Smooth muscle cell (in vitro differentiated cells): ENCODE measurements at regions not wholly inside any gene's neighbourhood (a gene's known extent, or its start where the extent isn't known, plus 50 kb on each side); places are given as distances from the start of the nearest gene placed in this dataset.

ENCODE experiments used
- DNase-seq: peaks from one replicate; lab custom pipeline; 2025; ENCODE audit not compliant: unreplicated experiment; lab: John Stamatoyannopoulos, UW
- H2AFZ ChIP-seq: fragments of 200-600 bp; sonication (generic); 2 replicates; pipeline ENCODE4 v1.6.0; 2016; ENCODE audit warnings: antibody characterized with exemption, low read depth, mild to moderate bottlenecking
- H3F3A ChIP-seq: fragments of 200-600 bp; sonication (generic); 2 replicates; pipeline ENCODE4 v1.6.0; 2017; ENCODE audit warnings: antibody characterized with exemption, low read depth
- H3K27ac ChIP-seq: fragments of 200-600 bp; sonication (generic); 2 replicates; pipeline ENCODE4 v1.5.1; 2016; ENCODE audit warnings: low read depth, mild to moderate bottlenecking
- H3K27me3 ChIP-seq: fragments of 200-600 bp; sonication (generic); 2 replicates; pipeline ENCODE4 v1.6.1; 2016; ENCODE audit warnings: low read depth, mild to moderate bottlenecking
- H3K36me3 ChIP-seq: fragments of 200-600 bp; sonication (generic); 2 replicates; pipeline ENCODE4 v1.5.1; 2016; ENCODE audit warnings: low read depth
- H3K4me1 ChIP-seq: fragments of 200-600 bp; sonication (generic); 2 replicates; pipeline ENCODE4 v1.5.1; 2016; ENCODE audit warnings: low read depth
- H3K4me2 ChIP-seq: fragments of 200-600 bp; sonication (generic); 2 replicates; pipeline ENCODE4 v1.6.0; 2016; ENCODE audit warnings: mild to moderate bottlenecking
- H3K4me3 ChIP-seq: fragments of 200-600 bp; sonication (generic); 2 replicates; pipeline ENCODE4 v1.5.1; 2016; ENCODE audit warnings: mild to moderate bottlenecking
- H3K79me2 ChIP-seq: fragments of 200-600 bp; sonication (generic); 2 replicates; pipeline ENCODE4 v1.6.0; 2016; ENCODE audit warnings: low read depth, mild to moderate bottlenecking
- H3K9ac ChIP-seq: fragments of 200-600 bp; sonication (generic); 2 replicates; pipeline ENCODE4 v1.6.0; 2016; ENCODE audit warnings: low read depth
- H3K9me3 ChIP-seq: fragments of 200-600 bp; sonication (generic); replicated peaks from 2 replicates; pipeline ENCODE4 v1.5.1; 2016; ENCODE audit warnings: low read depth
- H4K20me1 ChIP-seq: fragments of 200-600 bp; sonication (generic); 2 replicates; pipeline ENCODE4 v1.6.0; 2016; ENCODE audit warnings: low read depth
- WGBS: methylation state at CpG from one replicate; pipeline ENCODE4 v1.1.7; 2016; ENCODE audit warnings: low lambda C conversion rate; 5-methylcytosine and 5-hydroxymethylcytosine counted together
- TF ChIP-seq, protein P1 (sequence below): fragments of 200-600 bp; sonication (generic); IDR thresholded peaks from 2 replicates; pipeline ENCODE4 v1.5.1; 2017; ENCODE audit warnings: borderline replicate concordance, mild to moderate bottlenecking, antibody characterized with exemption; ENCODE audit not compliant: insufficient read depth, poor library complexity, severe bottlenecking

DNA sequence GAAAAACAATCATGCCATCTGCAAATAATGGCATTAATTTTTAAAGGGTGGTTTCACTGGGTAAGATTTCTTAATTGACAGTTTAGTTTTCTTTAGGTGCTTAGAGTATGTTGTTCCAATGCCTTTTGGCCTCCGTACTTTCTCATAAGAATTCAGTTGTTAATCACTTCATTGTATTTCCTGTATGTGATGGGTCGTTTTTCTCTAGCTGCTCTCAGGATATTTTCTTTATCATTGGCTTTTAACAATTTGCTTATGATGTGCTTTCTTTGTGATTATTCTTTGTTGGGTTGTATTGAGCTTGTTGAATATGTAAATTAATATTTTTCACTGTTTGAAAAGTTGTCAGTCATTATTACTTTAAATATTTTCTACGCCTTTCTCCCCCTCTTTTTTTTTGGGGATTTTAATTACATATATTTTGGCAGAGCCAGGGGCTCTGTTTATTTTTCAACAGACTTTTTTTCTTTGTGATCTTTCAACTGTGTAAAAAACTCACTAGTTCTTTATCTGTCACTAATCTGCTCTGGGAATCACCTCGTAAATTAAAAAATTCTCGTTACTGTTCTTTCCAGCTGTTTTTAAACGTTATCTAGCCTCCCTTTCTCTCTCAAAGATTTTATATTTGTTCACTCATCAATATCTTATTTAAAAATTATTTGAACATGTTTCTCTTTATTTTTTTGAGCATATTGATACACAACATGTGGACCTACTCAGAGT is 56.2 kb upstream of the IL1R1 start:
- TF ChIP-seq, protein P1, sequence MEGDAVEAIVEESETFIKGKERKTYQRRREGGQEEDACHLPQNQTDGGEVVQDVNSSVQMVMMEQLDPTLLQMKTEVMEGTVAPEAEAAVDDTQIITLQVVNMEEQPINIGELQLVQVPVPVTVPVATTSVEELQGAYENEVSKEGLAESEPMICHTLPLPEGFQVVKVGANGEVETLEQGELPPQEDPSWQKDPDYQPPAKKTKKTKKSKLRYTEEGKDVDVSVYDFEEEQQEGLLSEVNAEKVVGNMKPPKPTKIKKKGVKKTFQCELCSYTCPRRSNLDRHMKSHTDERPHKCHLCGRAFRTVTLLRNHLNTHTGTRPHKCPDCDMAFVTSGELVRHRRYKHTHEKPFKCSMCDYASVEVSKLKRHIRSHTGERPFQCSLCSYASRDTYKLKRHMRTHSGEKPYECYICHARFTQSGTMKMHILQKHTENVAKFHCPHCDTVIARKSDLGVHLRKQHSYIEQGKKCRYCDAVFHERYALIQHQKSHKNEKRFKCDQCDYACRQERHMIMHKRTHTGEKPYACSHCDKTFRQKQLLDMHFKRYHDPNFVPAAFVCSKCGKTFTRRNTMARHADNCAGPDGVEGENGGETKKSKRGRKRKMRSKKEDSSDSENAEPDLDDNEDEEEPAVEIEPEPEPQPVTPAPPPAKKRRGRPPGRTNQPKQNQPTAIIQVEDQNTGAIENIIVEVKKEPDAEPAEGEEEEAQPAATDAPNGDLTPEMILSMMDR, result no peak
- no peak for DNase-seq
- WGBS, result 47% methylated on average over 6 of the region's 6 CpGs

DNA sequence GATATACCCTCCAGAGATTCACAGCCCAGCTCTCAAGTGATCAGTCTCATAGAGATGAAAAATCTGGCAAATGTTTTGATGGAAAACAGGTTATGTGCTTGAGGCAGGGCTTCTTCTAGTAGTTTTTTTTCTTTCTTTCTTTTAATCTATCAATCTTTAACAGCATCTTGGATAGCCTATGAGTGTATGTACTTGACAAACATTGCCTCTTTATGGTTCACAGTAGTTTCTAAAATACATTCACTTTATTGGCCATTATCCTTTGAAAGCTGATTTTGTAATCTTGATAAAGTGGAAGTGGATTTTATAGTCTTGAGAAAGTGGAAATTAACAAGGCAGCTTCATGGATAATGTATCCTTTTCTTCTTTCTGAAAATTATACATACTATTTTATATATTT is 51.4 kb upstream of the IL1R1 start:
- no peaks in the 10 kb centered on the region for H3K79me2 ChIP-seq
- no peak overlapping the region for H3K4me3 ChIP-seq
- no peak overlapping the region for H3K27ac ChIP-seq
- H3F3A ChIP-seq, result peaks cover 7% of the 10 kb centered on the region
- no peaks in the 10 kb centered on the region for H3K4me1 ChIP-seq
- no peaks in the 10 kb centered on the region for H3K36me3 ChIP-seq
- no peak overlapping the region for H3K9ac ChIP-seq
- H3K27me3 ChIP-seq, result no peaks in the 10 kb centered on the region
- no peaks in the 10 kb centered on the region for H3K9me3 ChIP-seq
- H2AFZ ChIP-seq, result no peak overlapping the region
- TF ChIP-seq, protein P1, result no peak
- no peak overlapping the region for H3K4me2 ChIP-seq
- no peak for DNase-seq
- no peaks in the 10 kb centered on the region for H4K20me1 ChIP-seq

More for the DNA sequence above, 56.2 kb upstream of the IL1R1 start:
- no peaks in the 10 kb centered on the region for H4K20me1 ChIP-seq
- H3K9me3 ChIP-seq, result no peaks in the 10 kb centered on the region
- H3K4me2 ChIP-seq, result no peak overlapping the region
- H3K79me2 ChIP-seq, result no peaks in the 10 kb centered on the region
- H3K4me1 ChIP-seq, result peaks cover 4% of the 10 kb centered on the region
- H2AFZ ChIP-seq, result no peak overlapping the region
- H3K27ac ChIP-seq, result no peak overlapping the region
- H3K9ac ChIP-seq, result no peak overlapping the region
- H3K36me3 ChIP-seq, result no peaks in the 10 kb centered on the region
- H3F3A ChIP-seq, result peaks cover 8% of the 10 kb centered on the region
- no peaks in the 10 kb centered on the region for H3K27me3 ChIP-seq
- H3K4me3 ChIP-seq, result no peak overlapping the region

DNA sequence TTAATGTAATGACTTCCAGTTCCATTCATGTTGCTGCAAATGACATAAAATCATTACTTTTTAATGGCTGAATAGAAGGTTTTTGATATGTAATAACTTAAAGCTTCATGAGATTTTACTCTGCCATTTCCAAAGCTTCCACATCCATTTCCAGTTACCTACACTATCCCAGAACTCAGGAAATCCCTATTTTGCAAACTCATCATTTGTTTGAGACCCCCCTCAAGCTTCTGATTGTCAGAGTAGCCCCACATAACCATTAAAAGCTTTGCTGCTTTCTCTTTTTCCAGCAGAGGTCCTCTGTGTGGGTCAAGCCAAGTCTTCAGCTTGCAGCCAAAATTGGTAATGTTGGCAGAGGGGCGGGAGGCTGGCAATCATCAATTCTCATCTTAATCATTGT is 50.6 kb upstream of the IL1R1 start:
- no peak overlapping the region for H3K4me2 ChIP-seq
- DNase-seq, result no peak
- WGBS, result 100% methylated on average over 1 of the region's 1 CpG

DNA sequence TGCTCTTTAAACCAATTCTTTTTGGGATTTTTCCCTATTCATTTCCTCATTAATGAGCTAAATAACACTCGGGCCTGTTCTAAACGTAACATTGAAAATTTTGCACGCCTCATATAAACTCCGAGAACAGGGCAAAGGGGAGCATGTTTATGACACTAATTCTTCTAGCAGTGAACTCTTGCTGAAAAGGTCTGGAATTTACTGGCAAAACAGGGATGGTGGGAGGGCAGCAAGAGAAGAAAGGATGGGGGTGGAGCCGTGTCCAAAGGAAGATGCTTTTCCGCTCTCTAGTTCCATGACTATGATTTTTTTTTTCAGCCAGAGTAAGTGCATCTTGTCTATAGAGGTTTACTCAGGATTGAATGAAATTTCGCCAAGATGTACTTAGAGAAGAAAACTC is 50.0 kb upstream of the IL1R1 start:
- H3K4me1 ChIP-seq, result no peaks in the 10 kb centered on the region
- H3K4me2 ChIP-seq, result no peak overlapping the region
- H3K79me2 ChIP-seq, result no peaks in the 10 kb centered on the region
- no peaks in the 10 kb centered on the region for H3K9me3 ChIP-seq
- TF ChIP-seq, protein P1, result no peak
- 78% methylated on average over 7 of the region's 7 CpGs for WGBS
- no peaks in the 10 kb centered on the region for H3K27me3 ChIP-seq
- no peaks in the 10 kb centered on the region for H3K36me3 ChIP-seq
- peaks cover 7% of the 10 kb centered on the region for H3F3A ChIP-seq
- H3K9ac ChIP-seq, result no peak overlapping the region
- no peak overlapping the region for H3K27ac ChIP-seq
- H3K4me3 ChIP-seq, result no peak overlapping the region
- no peak for DNase-seq
- H2AFZ ChIP-seq, result peak overlapping the region; percentile 24
- H4K20me1 ChIP-seq, result no peaks in the 10 kb centered on the region

More for the DNA sequence above, 50.6 kb upstream of the IL1R1 start:
- Histone ChIP-seq H3K9ac (no peak overlapping the region), H3F3A (peaks cover 7% of the 10 kb centered on the region), H2AFZ (no peak overlapping the region), H3K4me1 (no peaks in the 10 kb centered on the region), H3K79me2 (no peaks in the 10 kb centered on the region), H4K20me1 (no peaks in the 10 kb centered on the region), H3K36me3 (no peaks in the 10 kb centered on the region), H3K9me3 (no peaks in the 10 kb centered on the region), H3K4me3 (no peak overlapping the region), H3K27ac (no peak overlapping the region), H3K27me3 (no peaks in the 10 kb centered on the region)
- TF ChIP-seq, protein P1, result no peak
